NOMO-1 treated with DMSO at 0.1 percent for 48 hours (cell line): ENCODE measurements at regions not wholly inside any gene's neighbourhood (a gene's known extent, or its start where the extent isn't known, plus 50 kb on each side); places are given as distances from the start of the nearest gene placed in this dataset.
"Not testable (repeated sequence)": the region's sequence is repeated elsewhere in the genome, so short reads cannot be mapped to it uniquely, and the experiment has no call there.

Experiments used
- DNase-seq: peaks from one replicate; lab custom pipeline; 2025; ENCODE audit not compliant: unreplicated experiment; lab: John Stamatoyannopoulos, UW

GRCh38 chr18:71388148-71388547 is 1099.3 kb downstream of the SOCS6 start:
- DNase-seq = no peak

DNA sequence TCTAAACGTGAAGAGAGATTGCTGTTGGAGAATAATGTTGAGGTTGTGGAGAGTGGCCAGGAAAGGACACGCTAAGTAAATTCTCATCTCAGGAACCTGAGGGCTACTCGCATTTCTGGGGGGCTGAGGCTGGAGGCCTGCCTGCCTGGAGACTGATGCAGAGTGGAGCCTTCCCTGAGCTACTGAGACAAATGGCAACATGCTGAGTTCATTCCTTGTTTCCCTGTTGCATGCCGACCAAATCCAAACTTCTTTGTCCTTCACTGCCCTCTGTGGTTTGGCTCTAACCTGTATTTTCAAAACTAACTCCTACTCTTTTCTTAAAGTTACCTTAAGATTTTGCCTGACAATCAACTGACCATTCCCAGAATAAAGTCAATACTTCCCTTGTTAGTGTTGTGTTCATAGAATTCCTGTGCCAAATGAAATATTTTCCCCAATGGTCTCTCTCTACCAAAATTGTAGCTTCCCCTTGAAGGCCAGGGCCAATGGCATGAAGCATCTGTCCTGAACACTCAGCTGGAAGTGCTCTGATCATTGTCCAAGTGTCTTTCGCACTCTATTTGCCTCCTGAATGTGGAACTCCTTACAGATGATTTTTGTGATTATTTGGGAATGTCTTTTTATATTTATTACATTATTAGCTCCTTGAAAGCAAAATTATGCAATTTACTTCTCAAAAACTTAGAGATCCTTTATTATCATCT is 1085.6 kb downstream of the SOCS6 start:
- no peak for DNase-seq

GRCh38 chr18:71371951-71372605 is 1083.2 kb downstream of the SOCS6 start:
- no peak for DNase-seq

- peak; percentile 22 for DNase-seq
Measured at GRCh38 chr18:71370671-71371445, 1082.0 kb downstream of the SOCS6 start.

DNA sequence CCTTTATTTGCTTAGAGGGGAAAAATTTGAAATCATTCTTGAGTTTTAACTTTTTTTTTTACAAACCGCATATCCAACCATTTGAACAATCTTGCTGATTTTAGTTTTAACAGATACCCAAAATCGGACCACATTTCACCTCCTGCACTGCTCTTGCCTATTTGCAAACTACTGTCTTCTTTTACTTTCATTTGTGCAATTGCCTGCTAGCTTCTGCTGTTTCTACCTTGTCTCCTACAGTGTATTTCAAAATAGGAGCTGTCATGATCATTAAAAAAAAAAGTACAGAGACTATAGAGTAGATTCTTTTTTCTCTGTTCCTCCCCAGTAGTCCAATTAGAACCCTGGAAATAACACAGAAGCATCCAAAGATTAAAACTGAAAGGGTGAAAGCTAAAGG is 1081.2 kb downstream of the SOCS6 start:
- DNase-seq = peak; percentile 45

- DNase-seq = no peak
Measured at GRCh38 chr18:71362140-71362539, 1073.3 kb downstream of the SOCS6 start.

DNA sequence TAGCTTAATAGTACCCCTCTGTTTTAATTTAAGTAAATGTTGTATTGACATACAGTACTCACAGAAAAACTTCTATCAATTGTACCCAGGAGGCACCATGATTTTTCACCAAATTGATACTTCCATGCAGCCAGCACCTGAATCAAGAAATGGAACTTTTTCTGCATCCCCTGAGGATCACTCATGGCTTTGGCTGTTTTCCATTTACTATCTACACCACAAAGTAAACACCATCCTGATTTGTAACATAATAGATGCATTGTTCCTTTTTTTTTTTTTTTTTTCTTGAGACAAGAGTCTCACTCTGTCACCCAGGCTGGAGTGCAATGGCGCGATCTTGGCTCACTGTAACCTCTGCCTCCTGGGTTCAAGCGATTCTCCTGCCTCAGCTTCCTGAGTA is 1066.8 kb downstream of the SOCS6 start:
- DNase-seq = not testable (repeated sequence)

GRCh38 chr18:71352618-71353017 is 1063.8 kb downstream of the SOCS6 start:
- DNase-seq = no peak

DNA sequence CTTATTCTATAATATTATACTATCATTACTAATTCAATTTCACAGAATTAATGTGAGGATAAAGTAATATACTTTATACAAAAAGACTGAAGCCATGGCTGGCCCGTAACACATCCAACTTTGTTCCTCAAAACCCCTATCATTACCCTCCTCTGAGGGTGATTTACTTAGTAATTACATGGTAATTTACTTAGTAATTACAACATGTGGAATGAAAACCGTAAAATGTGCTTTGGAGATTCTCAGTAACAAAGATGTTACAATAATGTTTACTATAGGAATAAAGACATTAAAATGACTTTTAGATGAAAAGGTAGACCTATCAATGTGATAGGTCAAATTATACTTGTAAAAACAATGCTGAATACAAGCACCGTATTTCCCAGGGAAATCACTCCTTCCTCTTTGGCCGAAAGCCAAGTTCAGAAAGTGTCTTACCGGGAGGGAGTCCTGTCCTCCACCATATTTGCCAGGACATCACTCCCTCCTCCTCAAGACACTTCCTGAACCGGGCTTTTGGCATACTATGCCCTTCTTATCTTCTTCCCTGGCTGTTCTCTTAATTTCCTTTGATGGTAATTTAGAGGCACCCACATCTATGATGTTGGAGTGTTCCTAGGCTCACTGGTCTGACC is 1047.8 kb downstream of the SOCS6 start:
- no peak for DNase-seq

DNA sequence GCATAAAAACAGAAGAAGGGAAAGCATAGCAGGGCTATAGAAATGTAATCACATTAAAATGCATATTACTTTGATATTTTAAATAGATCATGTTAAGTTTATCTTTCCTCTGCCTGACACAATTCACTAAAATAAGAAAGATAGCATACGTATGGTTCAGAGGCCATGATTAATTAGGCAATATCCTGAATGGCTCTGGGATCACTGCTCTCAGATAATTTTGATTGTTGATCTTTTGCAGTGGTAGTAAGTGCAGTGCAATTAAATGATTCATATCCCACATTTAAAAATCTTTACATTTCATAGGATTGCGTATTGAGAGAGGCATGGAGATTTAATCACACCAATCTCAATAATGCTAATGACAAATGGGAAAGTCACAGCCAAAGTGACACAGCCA is 1040.7 kb downstream of the SOCS6 start:
- DNase-seq = no peak

GRCh38 chr18:71329114-71329513 is 1040.3 kb downstream of the SOCS6 start:
- no peak for DNase-seq

DNA sequence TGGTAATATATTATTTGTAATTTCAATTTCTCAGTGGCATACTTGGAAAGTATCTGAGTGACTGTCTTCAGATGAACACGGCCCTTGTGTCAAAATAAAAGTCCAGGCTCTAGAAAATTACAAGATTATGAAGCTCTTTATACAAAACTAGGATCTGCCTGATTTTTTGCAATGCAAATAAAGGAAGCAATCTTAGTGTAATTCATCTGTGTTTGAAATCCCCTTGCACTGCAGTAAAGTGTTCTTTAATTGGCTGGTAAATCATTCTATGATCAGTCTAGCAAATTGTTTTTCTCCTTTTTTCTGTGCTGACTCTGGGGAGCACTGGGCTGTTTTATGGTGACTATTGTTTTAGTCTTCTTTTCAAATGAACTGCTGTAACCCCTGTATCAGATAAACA is 1039.0 kb downstream of the SOCS6 start:
- DNase-seq = no peak

GRCh38 chr18:71327441-71327840 is 1038.6 kb downstream of the SOCS6 start:
- no peak for DNase-seq

- no peak for DNase-seq
Measured at GRCh38 chr18:71326826-71327225, 1038.0 kb downstream of the SOCS6 start.

DNA sequence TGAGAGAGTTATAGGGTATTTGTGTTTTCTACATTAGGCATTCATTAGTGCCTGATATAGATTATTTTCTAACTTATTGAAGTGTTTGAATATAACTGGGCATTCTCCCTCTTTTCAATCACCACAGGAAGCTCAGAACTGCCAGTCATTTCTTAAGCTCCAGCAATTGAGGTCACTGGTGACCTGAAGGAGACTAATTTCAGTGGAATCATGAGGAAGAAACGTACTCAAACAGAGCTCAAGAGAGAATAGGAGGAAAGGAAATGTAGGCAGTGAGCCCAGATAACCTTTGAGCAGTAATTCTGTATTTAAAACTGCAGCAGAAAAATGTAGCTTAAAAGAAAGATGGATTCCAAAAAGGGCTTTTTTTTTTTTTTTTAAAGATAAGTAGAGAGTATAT is 1035.5 kb downstream of the SOCS6 start:
- DNase-seq = no peak

DNA sequence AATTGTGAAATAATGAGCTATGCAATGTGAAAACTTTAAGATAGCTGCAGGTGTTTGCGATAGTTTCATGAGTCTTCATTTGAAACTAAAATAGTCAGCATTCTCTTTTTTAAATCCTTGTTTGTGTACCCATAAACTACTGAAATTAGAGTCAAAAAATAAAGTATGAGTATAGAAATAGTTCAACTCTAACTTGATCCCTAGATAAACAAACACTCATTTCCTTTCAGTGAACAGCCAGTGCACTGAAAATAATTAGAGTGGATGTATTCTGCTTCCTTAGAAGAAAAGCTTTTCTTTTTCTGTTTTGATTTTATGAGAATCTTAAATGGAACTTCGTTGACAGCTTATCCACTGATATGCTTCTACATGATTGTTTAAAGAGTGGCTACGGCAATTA is 1033.4 kb downstream of the SOCS6 start:
- no peak for DNase-seq

- no peak for DNase-seq
Measured at GRCh38 chr18:71321319-71321718, 1032.5 kb downstream of the SOCS6 start.

- DNase-seq = no peak
Measured at GRCh38 chr18:71304856-71305255, 1016.0 kb downstream of the SOCS6 start.

GRCh38 chr18:71303743-71304142 is 1014.9 kb downstream of the SOCS6 start:
- DNase-seq = not testable (repeated sequence)

DNA sequence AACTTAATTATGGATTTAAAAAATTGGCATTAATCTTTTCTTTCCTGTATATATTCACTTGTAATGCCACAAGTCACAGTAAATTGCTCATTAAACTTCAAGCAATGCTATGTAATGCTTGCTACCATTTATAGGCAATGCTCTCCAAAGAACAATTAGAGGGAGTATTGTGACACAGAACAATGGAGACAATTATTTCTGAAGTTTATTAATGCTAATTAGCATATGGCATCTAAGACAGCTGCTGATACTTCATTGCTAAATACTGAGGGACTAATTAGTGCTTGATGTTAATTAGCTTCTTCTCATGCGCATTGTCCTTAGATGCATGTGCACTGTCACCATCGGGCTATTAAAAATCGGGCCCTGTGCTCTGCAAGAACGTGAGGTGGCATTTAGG is 1012.8 kb downstream of the SOCS6 start:
- no peak for DNase-seq

GRCh38 chr18:71294201-71294600 is 1005.4 kb downstream of the SOCS6 start:
- not testable (repeated sequence) for DNase-seq

- DNase-seq = no peak
Measured at GRCh38 chr18:71293322-71293721, 1004.5 kb downstream of the SOCS6 start.
